Thoracic aorta (tissue), 2 donors: ENCODE measurements at regions not wholly inside any gene's neighbourhood (a gene's known extent, or its start where the extent isn't known, plus 50 kb on each side); places are given as distances from the start of the nearest gene placed in this dataset.

Experiments
- ATAC-seq: fragments of 150-250 bp; one replicate; pipeline ENCODE4 v1.8.0; 2017; ENCODE audit warnings: low read depth; ENCODE audit not compliant: insufficient number of reproducible peaks, low FRiP score
- DNase-seq: peaks from one replicate; pipeline ENCODE4 v3.0.0-alpha.2; 2020; ENCODE audit warnings: low spot score
- H3K27ac ChIP-seq, 2 donors: fragments of 200-600 bp; sonication (generic); 1 replicate in 1 of 2; 2 replicates in 1 of 2; pipeline ENCODE4 v1.5.1; 2016; ENCODE audit warnings: mild to moderate bottlenecking in 2 of 2, moderate library complexity in 2 of 2
- H3K27me3 ChIP-seq: fragments of 200-600 bp; sonication (generic); replicated peaks from 2 replicates; pipeline ENCODE4 v1.6.0; 2016; ENCODE audit warnings: mild to moderate bottlenecking; ENCODE audit not compliant: insufficient read depth
- H3K36me3 ChIP-seq: fragments of 200-600 bp; sonication (generic); one replicate; pipeline ENCODE4 v1.5.1; 2016
- H3K4me1 ChIP-seq, 2 donors: fragments of 200-600 bp; sonication (generic); 1 replicate in 1 of 2; 2 replicates in 1 of 2; pipeline versions ENCODE4 v1.5.1 to v1.6.0; 2016; ENCODE audit warnings: low read depth in 2 of 2, mild to moderate bottlenecking in 1 of 2; ENCODE audit not compliant: control insufficient read depth in 1 of 2
- H3K4me3 ChIP-seq: fragments of 200-600 bp; sonication (generic); 2 replicates; pipeline ENCODE4 v1.5.1; 2016; ENCODE audit warnings: mild to moderate bottlenecking
- H3K9me3 ChIP-seq: fragments of 200-600 bp; sonication (generic); 2 replicates; pipeline ENCODE4 v1.5.1; 2016
- TF ChIP-seq, protein P1 (sequence below): fragments of 200-600 bp; sonication (generic); IDR thresholded peaks from one replicate; pipeline ENCODE4 v1.5.1; 2019; ENCODE audit warnings: antibody characterized with exemption

- no peak for DNase-seq
- ATAC-seq: no peak
- TF ChIP-seq, protein P1, sequence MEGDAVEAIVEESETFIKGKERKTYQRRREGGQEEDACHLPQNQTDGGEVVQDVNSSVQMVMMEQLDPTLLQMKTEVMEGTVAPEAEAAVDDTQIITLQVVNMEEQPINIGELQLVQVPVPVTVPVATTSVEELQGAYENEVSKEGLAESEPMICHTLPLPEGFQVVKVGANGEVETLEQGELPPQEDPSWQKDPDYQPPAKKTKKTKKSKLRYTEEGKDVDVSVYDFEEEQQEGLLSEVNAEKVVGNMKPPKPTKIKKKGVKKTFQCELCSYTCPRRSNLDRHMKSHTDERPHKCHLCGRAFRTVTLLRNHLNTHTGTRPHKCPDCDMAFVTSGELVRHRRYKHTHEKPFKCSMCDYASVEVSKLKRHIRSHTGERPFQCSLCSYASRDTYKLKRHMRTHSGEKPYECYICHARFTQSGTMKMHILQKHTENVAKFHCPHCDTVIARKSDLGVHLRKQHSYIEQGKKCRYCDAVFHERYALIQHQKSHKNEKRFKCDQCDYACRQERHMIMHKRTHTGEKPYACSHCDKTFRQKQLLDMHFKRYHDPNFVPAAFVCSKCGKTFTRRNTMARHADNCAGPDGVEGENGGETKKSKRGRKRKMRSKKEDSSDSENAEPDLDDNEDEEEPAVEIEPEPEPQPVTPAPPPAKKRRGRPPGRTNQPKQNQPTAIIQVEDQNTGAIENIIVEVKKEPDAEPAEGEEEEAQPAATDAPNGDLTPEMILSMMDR: no peak
- Histone ChIP-seq H3K4me1 (no peaks in the 10 kb centered on the region), H3K9me3 (no peaks in the 10 kb centered on the region), H3K36me3 (no peaks in the 10 kb centered on the region), H3K27me3 (no peaks in the 10 kb centered on the region), H3K4me3 (no peak overlapping the region), H3K27ac (no peak overlapping the region)
These were observed 69.1 kb upstream of the COMTD1 start for GRCh38 chr10:75304741-75305390.

- no peak overlapping the region for H3K27ac ChIP-seq
- H3K4me1 ChIP-seq: no peaks in the 10 kb centered on the region
- ATAC-seq: no peak
- H3K4me3 ChIP-seq: no peak overlapping the region
- H3K27me3 ChIP-seq: no peaks in the 10 kb centered on the region
- no peaks in the 10 kb centered on the region for H3K9me3 ChIP-seq
- no peaks in the 10 kb centered on the region for H3K36me3 ChIP-seq
- no peak for DNase-seq
- TF ChIP-seq, protein P1: no peak
These were observed 68.6 kb upstream of the COMTD1 start for GRCh38 chr10:75304313-75304712.

- TF ChIP-seq, protein P1: no peak
- ATAC-seq (no peak), DNase-seq (no peak)
- no peak overlapping the region for H3K4me3 ChIP-seq
- no peaks in the 10 kb centered on the region for H3K4me1 ChIP-seq
- no peaks in the 10 kb centered on the region for H3K9me3 ChIP-seq
- H3K36me3 ChIP-seq: no peaks in the 10 kb centered on the region
- no peaks in the 10 kb centered on the region for H3K27me3 ChIP-seq
- no peak overlapping the region for H3K27ac ChIP-seq
These were observed 67.5 kb upstream of the COMTD1 start for GRCh38 chr10:75303045-75303777.

GRCh38 chr10:75302029-75302428 is 66.3 kb upstream of the COMTD1 start:
- Histone ChIP-seq H3K4me1 (peaks cover 0 to 5% of the 10 kb centered on the region in 2 donors), H3K27ac (no peak overlapping the region), H3K36me3 (no peaks in the 10 kb centered on the region), H3K9me3 (no peaks in the 10 kb centered on the region), H3K27me3 (no peaks in the 10 kb centered on the region), H3K4me3 (no peak overlapping the region)
- ATAC-seq (no peak), DNase-seq (no peak)
- TF ChIP-seq, protein P1: no peak

DNA sequence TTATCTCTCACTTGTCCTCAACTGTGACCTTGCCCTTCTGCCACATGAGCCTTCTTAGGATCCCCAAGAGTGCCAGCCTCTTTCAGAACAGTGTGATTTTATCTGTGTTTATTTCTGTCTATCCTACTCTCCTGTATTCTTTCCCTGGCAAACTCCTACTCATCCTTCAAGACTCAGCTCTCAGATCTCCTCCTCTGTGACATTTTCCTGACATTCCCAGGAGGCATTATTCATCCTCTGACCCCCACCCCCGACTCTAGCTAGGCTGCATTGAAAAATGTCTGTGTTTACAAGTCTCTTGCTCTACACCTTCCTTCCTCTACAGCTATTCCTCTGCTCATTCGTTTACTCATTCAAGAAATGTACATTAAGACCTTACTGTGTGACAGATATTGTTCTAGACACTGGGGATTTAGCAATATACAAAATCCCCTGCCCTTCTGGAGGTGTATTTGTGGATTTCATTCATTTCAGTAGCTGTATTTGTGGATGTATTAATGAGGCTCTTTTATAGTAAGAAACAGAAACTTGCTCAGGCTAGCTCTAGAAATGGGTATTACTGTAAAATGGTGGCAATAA is 61.4 kb upstream of the COMTD1 start:
- ATAC-seq (no peak), DNase-seq (no peak)
- H3K9me3 ChIP-seq: no peaks in the 10 kb centered on the region
- H3K27me3 ChIP-seq: no peaks in the 10 kb centered on the region
- peaks cover 14 to 32% of the 10 kb centered on the region in 2 donors for H3K4me1 ChIP-seq
- no peak overlapping the region for H3K4me3 ChIP-seq
- H3K27ac ChIP-seq: peak overlapping the region; percentile 87 to 95
- no peaks in the 10 kb centered on the region for H3K36me3 ChIP-seq
- TF ChIP-seq, protein P1: no peak
